SK-N-MC (cell line): ENCODE measurements at regions not wholly inside any gene's neighbourhood (a gene's known extent, or its start where the extent isn't known, plus 50 kb on each side); places are given as distances from the start of the nearest gene placed in this dataset.

Experiments used
- EZH2 ChIP-seq: fragments of 200-600 bp; sonication (generic); IDR thresholded peaks from one replicate; pipeline ENCODE4 v1.6.1; 2017; ENCODE audit warnings: antibody characterized with exemption
- FOXP2 ChIP-seq: optimal IDR thresholded peaks from 2 replicates; pipeline ENCODE3; 2011; ENCODE audit warnings: mild to moderate bottlenecking, moderate library complexity; ENCODE audit not compliant: insufficient read depth; ENCODE audit errors: extremely low read length, control extremely low read depth
- POLR2AphosphoS5 ChIP-seq: IDR thresholded peaks from 2 replicates; pipeline ENCODE4 v1.6.1; 2012; ENCODE audit warnings: mild to moderate bottlenecking, low read depth, low read length, borderline replicate concordance

DNA sequence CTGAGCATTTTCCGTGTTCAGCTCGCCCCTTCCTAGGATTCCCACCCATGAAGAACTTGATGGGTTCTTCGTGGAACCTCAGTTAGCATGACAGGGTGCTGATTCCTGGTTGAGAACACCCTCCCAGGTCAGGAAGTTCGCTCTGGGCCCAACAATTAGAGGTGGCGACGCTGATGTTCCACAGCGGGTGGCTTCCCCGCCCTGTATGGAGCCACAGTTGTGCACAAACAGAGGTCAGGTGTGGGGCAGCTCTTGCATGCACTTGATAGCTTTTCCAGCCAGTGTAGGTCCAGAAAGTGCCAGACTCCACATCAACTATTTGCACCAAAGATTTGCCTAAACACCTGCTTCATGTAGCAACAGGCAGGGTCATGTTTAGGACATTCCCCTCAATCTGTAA lies 788.2 kb downstream of the MED13L start:
- TF ChIP-seq FOXP2 (no peak), EZH2 (no peak), POLR2AphosphoS5 (no peak)
